ES-I3 (cell line): ENCODE measurements at regions not wholly inside any gene's neighbourhood (a gene's known extent, or its start where the extent isn't known, plus 50 kb on each side); places are given as distances from the start of the nearest gene placed in this dataset.

Experiments used
- H3K36me3 ChIP-seq: 2 replicates; pipeline ENCODE4 v1.6.1; 2013; ENCODE audit warnings: mild to moderate bottlenecking, low read length, control low read depth, moderate library complexity; ENCODE audit not compliant: insufficient read depth
- H3K4me1 ChIP-seq: 2 replicates; pipeline ENCODE4 v1.6.1; 2013; ENCODE audit warnings: mild to moderate bottlenecking, control low read depth, low read length; ENCODE audit not compliant: insufficient read depth
- H3K9ac ChIP-seq: 2 replicates; pipeline ENCODE4 v1.6.1; 2013; ENCODE audit warnings: low read depth, mild to moderate bottlenecking, low read length, moderate library complexity
- H3K9me3 ChIP-seq: 2 replicates; pipeline ENCODE4 v1.6.1; 2013; ENCODE audit warnings: mild to moderate bottlenecking, low read length, moderate library complexity; ENCODE audit not compliant: control insufficient read depth, insufficient read depth

DNA sequence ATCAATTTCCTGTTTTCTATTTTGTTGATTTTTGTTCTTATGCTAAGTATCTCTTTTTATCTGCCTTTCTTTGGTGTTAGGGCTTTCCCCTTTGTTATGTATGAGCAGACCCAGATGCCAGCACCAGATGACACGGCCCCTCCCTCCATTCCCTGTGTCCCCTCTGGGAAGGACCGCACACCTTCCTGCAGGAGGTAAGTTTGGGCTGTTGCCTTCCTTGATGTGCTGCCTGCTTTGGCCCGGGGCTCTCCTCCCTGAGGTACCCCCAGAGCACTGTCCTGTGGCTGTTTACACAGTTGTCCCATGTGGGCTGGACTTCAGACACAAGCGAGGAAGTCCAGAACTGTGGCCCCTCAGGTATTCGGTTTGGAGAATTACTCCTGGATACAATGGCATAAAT, 343.8 kb upstream of the IRX1 start:
- Histone ChIP-seq H3K36me3 (no peaks in the 10 kb centered on the region), H3K9ac (no peak overlapping the region), H3K9me3 (no peaks in the 10 kb centered on the region), H3K4me1 (peaks cover 7% of the 10 kb centered on the region; the same call in 1 of the 2 replicates)

- Histone ChIP-seq H3K36me3 (no peaks in the 10 kb centered on the region), H3K4me1 (peaks cover 7% of the 10 kb centered on the region; the same call in 1 of the 2 replicates), H3K9me3 (no peaks in the 10 kb centered on the region; the same call in 1 of the 2 replicates), H3K9ac (no peak overlapping the region)
Observed at GRCh38 chr5:3249401-3249800, 346.2 kb upstream of the IRX1 start.

- Histone ChIP-seq H3K9me3 (no peaks in the 10 kb centered on the region), H3K9ac (no peak overlapping the region)
Observed at GRCh38 chr5:3237276-3237868, 358.3 kb upstream of the IRX1 start.

DNA sequence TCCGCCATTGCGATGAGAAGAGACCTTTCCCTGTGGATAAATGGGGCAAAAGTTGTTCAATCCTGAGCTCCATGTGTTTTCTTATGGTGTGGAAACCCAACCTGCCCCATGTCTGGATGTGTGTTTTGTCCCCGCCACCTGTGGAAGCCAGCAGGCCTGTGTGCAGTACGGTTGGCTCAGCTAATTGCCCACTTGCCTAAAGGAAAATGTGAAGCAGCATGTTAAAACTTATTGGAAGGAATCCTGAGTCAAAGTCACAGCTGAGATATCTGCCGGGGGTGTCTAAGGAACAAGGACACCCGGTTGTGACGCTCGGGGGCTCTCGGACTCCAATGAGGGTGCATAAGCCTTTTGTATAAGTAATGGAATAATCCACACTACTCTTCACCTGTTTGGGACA, 361.1 kb upstream of the IRX1 start:
- Histone ChIP-seq H3K9me3 (no peaks in the 10 kb centered on the region), H3K36me3 (no peaks in the 10 kb centered on the region), H3K9ac (no peak overlapping the region), H3K4me1 (no peaks in the 10 kb centered on the region)

More at GRCh38 chr5:3237276-3237868, 358.3 kb upstream of the IRX1 start:
- Histone ChIP-seq H3K4me1 (no peaks in the 10 kb centered on the region), H3K36me3 (no peaks in the 10 kb centered on the region)

DNA sequence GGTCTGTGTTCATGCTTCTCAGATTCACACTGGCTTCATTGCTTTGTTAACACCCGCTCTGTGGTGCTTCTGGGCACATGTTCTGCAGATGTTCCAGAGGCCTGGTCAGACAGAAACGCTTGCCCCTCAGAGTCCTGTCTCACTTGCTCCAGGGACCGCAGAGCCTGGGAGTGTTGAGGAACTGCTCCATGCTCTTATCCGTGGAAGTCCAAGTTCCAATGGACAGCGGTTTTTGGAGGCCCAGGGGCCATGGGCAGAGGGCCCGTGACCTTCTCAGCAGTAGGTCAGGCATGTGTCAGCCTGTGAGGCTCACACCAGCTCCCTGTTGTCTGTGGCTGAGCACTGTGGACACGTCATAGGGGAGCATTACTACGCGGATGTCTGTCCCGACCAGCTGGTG, 364.7 kb upstream of the IRX1 start:
- no peaks in the 10 kb centered on the region for H3K4me1 ChIP-seq
- no peak overlapping the region for H3K9ac ChIP-seq
- H3K9me3 ChIP-seq = peaks cover 2% of the 10 kb centered on the region; the same call in 1 of the 2 replicates

DNA sequence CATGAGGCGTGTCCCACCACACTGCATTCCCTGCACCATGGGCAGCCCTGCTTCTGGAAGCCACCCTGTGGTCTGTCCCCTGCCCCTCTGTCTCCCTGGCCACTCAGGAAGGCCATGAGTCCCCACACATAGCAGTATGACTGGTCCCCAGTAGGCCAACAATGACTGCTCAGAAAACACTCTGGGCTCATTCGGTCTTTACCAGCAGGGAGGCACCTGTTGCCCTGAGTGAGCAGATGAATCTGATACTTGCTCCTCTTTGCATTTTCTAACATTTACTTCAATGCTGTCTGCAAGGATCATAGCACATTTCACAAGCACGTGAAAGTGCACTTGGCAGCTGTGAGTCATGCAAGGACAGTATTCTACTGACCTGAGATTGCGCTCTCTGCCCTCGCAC, 365.4 kb upstream of the IRX1 start:
- Histone ChIP-seq H3K9me3 (peaks cover 2% of the 10 kb centered on the region; the same call in 1 of the 2 replicates), H3K9ac (no peak overlapping the region), H3K4me1 (no peaks in the 10 kb centered on the region), H3K36me3 (no peaks in the 10 kb centered on the region)

More for the DNA sequence above, 364.7 kb upstream of the IRX1 start:
- H3K36me3 ChIP-seq = no peaks in the 10 kb centered on the region

- peaks cover 2% of the 10 kb centered on the region; the same call in 1 of the 2 replicates for H3K9me3 ChIP-seq
- H3K36me3 ChIP-seq = no peaks in the 10 kb centered on the region
- no peaks in the 10 kb centered on the region for H3K4me1 ChIP-seq
Observed at GRCh38 chr5:3226196-3226920, 369.3 kb upstream of the IRX1 start.

GRCh38 chr5:3225201-3225960, 370.3 kb upstream of the IRX1 start:
- H3K36me3 ChIP-seq = no peaks in the 10 kb centered on the region
- no peaks in the 10 kb centered on the region for H3K4me1 ChIP-seq
- peaks cover 2% of the 10 kb centered on the region; the same call in 1 of the 2 replicates for H3K9me3 ChIP-seq
- no peak overlapping the region for H3K9ac ChIP-seq

More at GRCh38 chr5:3226196-3226920, 369.3 kb upstream of the IRX1 start:
- no peak overlapping the region for H3K9ac ChIP-seq

DNA sequence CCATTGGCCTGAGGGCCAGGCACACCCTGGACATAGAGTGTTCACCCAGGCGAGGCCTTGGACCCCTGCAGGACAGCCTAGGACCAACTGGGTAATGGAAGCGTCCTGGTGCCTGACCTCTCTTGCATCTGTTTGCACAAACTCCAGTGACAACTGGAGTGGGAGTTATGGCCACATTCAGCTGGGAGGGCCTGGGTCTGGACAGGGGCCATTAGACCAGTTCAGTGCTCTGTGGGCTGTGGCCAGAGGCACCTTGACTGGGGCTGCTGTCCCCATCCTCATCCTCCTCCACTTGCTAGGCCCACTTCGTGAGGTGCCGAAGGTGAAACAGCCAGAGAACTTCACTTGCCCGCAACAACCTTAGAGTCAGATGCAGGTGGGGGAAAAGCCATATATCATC, 372.7 kb upstream of the IRX1 start:
- no peak overlapping the region for H3K9ac ChIP-seq

DNA sequence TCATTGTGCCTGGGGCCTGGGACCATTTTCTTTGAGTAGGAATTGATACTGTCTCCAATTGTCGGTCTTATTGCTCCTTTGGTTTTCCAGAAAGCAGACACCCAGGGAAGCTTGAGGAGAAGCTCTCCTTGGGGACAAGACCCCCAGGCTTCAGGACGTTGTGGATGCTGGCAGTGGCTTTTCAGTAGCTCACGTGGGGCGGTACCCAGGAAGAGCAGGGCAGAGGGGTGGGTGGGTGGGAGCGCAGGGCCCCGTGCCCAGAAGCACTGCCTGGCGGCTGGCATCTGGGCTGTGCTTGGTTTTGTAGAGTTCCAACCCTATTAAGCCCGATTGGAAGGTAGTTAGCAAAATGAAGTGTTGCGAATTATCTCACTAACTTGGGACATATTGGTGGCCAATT, 374.2 kb upstream of the IRX1 start:
- no peaks in the 10 kb centered on the region for H3K36me3 ChIP-seq
- no peaks in the 10 kb centered on the region for H3K4me1 ChIP-seq
- no peak overlapping the region for H3K9ac ChIP-seq
- no peaks in the 10 kb centered on the region for H3K9me3 ChIP-seq

More for the DNA sequence above, 372.7 kb upstream of the IRX1 start:
- H3K4me1 ChIP-seq = no peaks in the 10 kb centered on the region
- H3K9me3 ChIP-seq = peaks cover 2% of the 10 kb centered on the region; the same call in 1 of the 2 replicates
- H3K36me3 ChIP-seq = no peaks in the 10 kb centered on the region

GRCh38 chr5:3220638-3221288, 374.9 kb upstream of the IRX1 start:
- Histone ChIP-seq H3K36me3 (no peaks in the 10 kb centered on the region), H3K9me3 (no peaks in the 10 kb centered on the region), H3K9ac (no peak overlapping the region), H3K4me1 (no peaks in the 10 kb centered on the region)

- Histone ChIP-seq H3K36me3 (no peaks in the 10 kb centered on the region), H3K4me1 (no peaks in the 10 kb centered on the region), H3K9ac (no peak overlapping the region), H3K9me3 (no peaks in the 10 kb centered on the region)
Observed at GRCh38 chr5:3220201-3220600, 375.4 kb upstream of the IRX1 start.

DNA sequence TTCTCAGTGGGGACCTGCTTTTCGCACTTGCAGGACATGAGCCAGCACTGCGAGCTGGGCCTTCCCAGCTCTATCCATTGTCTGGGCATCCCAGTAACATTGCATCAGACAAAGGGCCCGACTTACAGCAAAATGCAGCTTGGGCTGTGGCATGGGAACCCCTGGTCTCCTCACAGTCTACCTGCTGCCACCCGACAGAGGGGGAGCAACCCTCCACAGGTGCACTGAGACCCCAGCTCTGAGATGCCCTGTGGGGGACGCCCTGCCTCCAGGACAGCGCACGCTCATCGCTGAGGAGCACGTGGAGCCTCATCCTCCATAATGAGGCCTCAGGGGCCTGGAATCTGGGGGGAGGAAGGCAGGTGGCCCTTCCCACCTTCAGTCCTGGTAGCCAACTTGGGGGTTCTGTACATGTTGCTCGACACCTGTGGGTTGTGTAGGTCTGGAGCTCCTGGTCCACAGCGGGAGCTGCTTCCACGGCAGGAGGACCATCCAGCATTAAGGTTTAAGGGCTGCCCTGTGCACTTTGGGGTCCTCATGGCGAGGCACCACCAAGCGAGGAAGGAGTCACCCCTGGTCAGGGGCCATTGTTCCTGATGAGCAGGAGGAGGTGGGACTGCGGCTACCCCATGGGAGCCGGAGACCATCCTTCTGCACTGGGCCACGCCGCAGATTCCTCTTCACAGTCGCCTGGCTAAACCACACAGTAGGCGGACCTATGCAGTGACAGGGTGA, 376.5 kb upstream of the IRX1 start:
- Histone ChIP-seq H3K9ac (no peak overlapping the region), H3K4me1 (no peaks in the 10 kb centered on the region), H3K36me3 (no peaks in the 10 kb centered on the region), H3K9me3 (no peaks in the 10 kb centered on the region)
